H9 (cell line): ENCODE measurements at regions not wholly inside any gene's neighbourhood (a gene's known extent, or its start where the extent isn't known, plus 50 kb on each side); places are given as distances from the start of the nearest gene placed in this dataset.
"Not testable (repeated sequence)": the region's sequence is repeated elsewhere in the genome, so short reads cannot be mapped to it uniquely, and the experiment has no call there.

Experiments used
- DNase-seq: peaks from one replicate; pipeline ENCODE4 v3.0.0-alpha.2; 2017
- H2AFZ ChIP-seq: one replicate; pipeline ENCODE4 v1.6.1; 2013; ENCODE audit warnings: mild to moderate bottlenecking, low read length, control low read depth, moderate library complexity
- H2AK5ac ChIP-seq: 2 replicates; pipeline ENCODE4 v1.6.1; 2013; ENCODE audit warnings: low read length, control low read depth, mixed read lengths; ENCODE audit not compliant: insufficient read length
- H2BK120ac ChIP-seq: one replicate; pipeline ENCODE4 v1.6.1; 2013; ENCODE audit warnings: low read depth, mild to moderate bottlenecking, low read length, control low read depth, inconsistent platforms; ENCODE audit not compliant: poor library complexity, severe bottlenecking
- H2BK12ac ChIP-seq: 2 replicates; pipeline ENCODE4 v1.6.1; 2013; ENCODE audit warnings: low read length, control low read depth, mixed read lengths, low read depth; ENCODE audit not compliant: insufficient read length
- H2BK15ac ChIP-seq: 2 replicates; pipeline ENCODE4 v1.6.1; 2013; ENCODE audit warnings: low read depth, low read length, control low read depth
- H2BK20ac ChIP-seq: one replicate; pipeline ENCODE4 v1.6.1; 2013; ENCODE audit warnings: low read depth, mild to moderate bottlenecking, low read length, control low read depth, inconsistent platforms; ENCODE audit not compliant: poor library complexity, severe bottlenecking
- H2BK5ac ChIP-seq: 2 replicates; pipeline ENCODE4 v1.6.1; 2013; ENCODE audit warnings: low read length, control low read depth, mixed read lengths; ENCODE audit not compliant: insufficient read length
- H3K14ac ChIP-seq: 2 replicates; pipeline ENCODE4 v1.6.1; 2013; ENCODE audit warnings: low read length, control low read depth; ENCODE audit not compliant: insufficient read depth
- H3K18ac ChIP-seq: 2 replicates; pipeline ENCODE4 v1.6.1; 2013; ENCODE audit warnings: low read depth, mild to moderate bottlenecking, mixed read lengths, low read length, control low read depth; ENCODE audit not compliant: insufficient read length
- H3K23ac ChIP-seq: 2 replicates; pipeline ENCODE4 v1.6.1; 2013; ENCODE audit warnings: low read length, control low read depth, mixed read lengths, low read depth; ENCODE audit not compliant: insufficient read length
- H3K23me2 ChIP-seq: 2 replicates; pipeline ENCODE4 v1.6.1; 2013; ENCODE audit warnings: low read depth, mild to moderate bottlenecking, mixed read lengths, low read length, control low read depth; ENCODE audit not compliant: insufficient read length, poor library complexity, severe bottlenecking
- H3K27ac ChIP-seq: 2 replicates; pipeline ENCODE4 v1.5.1; 2013; ENCODE audit warnings: low read length, control low read depth, mixed read lengths, low read depth; ENCODE audit not compliant: insufficient read length
- H3K27me3 ChIP-seq: 2 replicates; pipeline ENCODE4 v1.6.1; 2013; ENCODE audit warnings: low read length, control low read depth, inconsistent platforms; ENCODE audit not compliant: insufficient read depth
- H3K4ac ChIP-seq: 2 replicates; pipeline ENCODE4 v1.6.1; 2013; ENCODE audit warnings: low read depth, mild to moderate bottlenecking, control low read depth, inconsistent platforms, low read length, moderate library complexity
- H3K4me1 ChIP-seq: 2 replicates; pipeline ENCODE4 v1.6.1; 2013; ENCODE audit warnings: low read length, control low read depth, inconsistent platforms; ENCODE audit not compliant: insufficient read depth
- H3K4me2 ChIP-seq: 2 replicates; pipeline ENCODE4 v1.6.1; 2013; ENCODE audit warnings: low read length, control low read depth, mixed read lengths; ENCODE audit not compliant: insufficient read length, insufficient read depth
- H3K56ac ChIP-seq: 2 replicates; pipeline ENCODE4 v1.6.1; 2013; ENCODE audit warnings: low read depth, mild to moderate bottlenecking, mixed read lengths, low read length, control low read depth; ENCODE audit not compliant: insufficient read length
- H3K79me1 ChIP-seq: 2 replicates; pipeline ENCODE4 v1.6.1; 2013; ENCODE audit warnings: low read depth, mild to moderate bottlenecking, moderate library complexity, low read length, control low read depth, inconsistent platforms; ENCODE audit not compliant: insufficient read depth, poor library complexity, severe bottlenecking
- H3K79me2 ChIP-seq: 2 replicates; pipeline ENCODE4 v1.6.1; 2013; ENCODE audit warnings: low read length, control low read depth, inconsistent platforms; ENCODE audit not compliant: insufficient read depth
- H3K9ac ChIP-seq: 2 replicates; pipeline ENCODE4 v1.6.1; 2013; ENCODE audit warnings: low read length, control low read depth, mixed read lengths; ENCODE audit not compliant: insufficient read length; ENCODE audit errors: extremely low read depth
- H3K9me3 ChIP-seq: one replicate; pipeline ENCODE4 v1.6.1; 2013; ENCODE audit warnings: low read depth, low read length, inconsistent platforms; ENCODE audit not compliant: control insufficient read depth
- H3T11ph ChIP-seq: one replicate; pipeline ENCODE4 v1.6.1; 2013; ENCODE audit warnings: mild to moderate bottlenecking, low read length, control low read depth, inconsistent platforms
- H4K20me1 ChIP-seq: one replicate; pipeline ENCODE4 v1.6.1; 2013; ENCODE audit not compliant: control insufficient read depth, insufficient read length, insufficient read depth
- H4K5ac ChIP-seq: 2 replicates; pipeline ENCODE4 v1.6.1; 2013; ENCODE audit warnings: low read depth, mild to moderate bottlenecking, mixed read lengths, low read length, control low read depth; ENCODE audit not compliant: insufficient read length
- H4K8ac ChIP-seq: replicated peaks from 2 replicates; pipeline ENCODE4 v1.6.1; 2013; ENCODE audit warnings: low read length, control low read depth, mixed read lengths, low read depth; ENCODE audit not compliant: insufficient read length
- H4K91ac ChIP-seq: 2 replicates; pipeline ENCODE4 v1.6.1; 2013; ENCODE audit warnings: low read depth, mild to moderate bottlenecking, moderate library complexity, mixed read lengths, low read length, control low read depth; ENCODE audit not compliant: insufficient read length
- H3K27ac Mint-ChIP-seq, 3 experiments: 2 replicates in 2 of 3; 3 replicates in 1 of 3; pipeline ENCODE4 v1.8.0; 2020 to 2021; ENCODE audit warnings: mixed read lengths in 3 of 3, mild to moderate bottlenecking in 1 of 3, moderate library complexity in 1 of 3
- H3K27me3 Mint-ChIP-seq: 2 replicates; pipeline ENCODE4 v1.8.0; 2021; ENCODE audit warnings: low read depth, mild to moderate bottlenecking, moderate library complexity, mixed read lengths
- H3K36me3 Mint-ChIP-seq, 3 experiments: 2 replicates in 2 of 3; 3 replicates in 1 of 3; pipeline ENCODE4 v1.8.0; 2020 to 2021; ENCODE audit warnings: low read depth in 3 of 3, mixed read lengths in 3 of 3; ENCODE audit not compliant: insufficient read depth in 1 of 3
- H3K4me1 Mint-ChIP-seq, 2 experiments: 2 replicates each; pipeline ENCODE4 v1.8.0; 2020; ENCODE audit warnings: mixed read lengths in 2 of 2
- H3K4me3 Mint-ChIP-seq, 2 experiments: 2 replicates in 1 of 2; 3 replicates in 1 of 2; pipeline ENCODE4 v1.8.0; 2020 to 2021; ENCODE audit warnings: mild to moderate bottlenecking in 2 of 2, mixed read lengths in 2 of 2, moderate library complexity in 1 of 2
- H3K9me3 Mint-ChIP-seq, 2 experiments: 2 replicates in 1 of 2; 3 replicates in 1 of 2; pipeline ENCODE4 v1.8.0; 2020; ENCODE audit warnings: mild to moderate bottlenecking in 2 of 2, mixed read lengths in 2 of 2, moderate library complexity in 1 of 2
- WGBS: extraction: QIAGEN DNeasy Blood & Tissue Kit; methylation state at CpG from one replicate; pipeline ENCODE4 v1.1.7; 2013; ENCODE audit warnings: missing lambda C conversion rate, low lambda C conversion rate, mixed read lengths; ENCODE audit not compliant: insufficient read length; ENCODE audit errors: extremely low coverage; 5-methylcytosine and 5-hydroxymethylcytosine counted together
- TF ChIP-seq, protein P1 (sequence below): fragments of 200-600 bp; sonication (generic); conservative IDR thresholded peaks from 3 replicates; pipeline ENCODE4 v1.8.0; 2021; ENCODE audit warnings: antibody characterized with exemption, mild to moderate bottlenecking

DNA sequence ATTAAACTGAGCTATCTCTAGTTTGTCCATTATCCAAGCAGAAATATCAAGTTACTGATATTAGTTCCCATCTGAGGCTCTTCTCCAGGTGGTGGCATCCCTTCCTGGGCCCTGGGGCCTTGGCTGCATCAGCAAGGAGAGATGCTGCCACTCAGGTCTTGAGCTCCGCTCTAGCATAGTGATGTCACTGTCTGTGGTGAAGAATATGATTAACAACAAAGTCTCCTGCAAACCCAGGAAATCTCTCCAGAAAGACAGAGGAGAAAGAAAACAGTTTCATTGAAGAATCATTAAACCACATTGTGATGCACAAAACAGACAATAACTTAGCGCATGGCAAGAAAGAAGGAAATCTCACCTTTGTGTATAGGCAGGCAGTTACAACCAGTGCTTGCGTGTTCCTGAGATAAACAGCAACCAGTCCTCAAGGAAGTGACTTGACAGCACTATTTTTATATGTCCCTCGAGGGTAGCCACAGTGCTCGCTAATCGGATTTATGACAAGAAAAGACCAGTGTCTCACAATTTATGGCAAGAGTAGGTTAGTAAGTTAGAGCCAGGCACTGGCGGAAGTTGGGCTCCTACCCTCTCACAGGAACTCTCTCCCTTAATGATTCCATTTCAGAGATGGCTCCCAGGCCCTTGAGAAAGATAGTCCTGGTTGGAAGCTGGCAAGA lies 151.1 kb downstream of the AHSP start:
- H2BK12ac ChIP-seq: no peak overlapping the region
- H2AFZ ChIP-seq: no peak overlapping the region
- no peak overlapping the region for H3K18ac ChIP-seq
- H2BK15ac ChIP-seq: no peak overlapping the region
- TF ChIP-seq, protein P1, sequence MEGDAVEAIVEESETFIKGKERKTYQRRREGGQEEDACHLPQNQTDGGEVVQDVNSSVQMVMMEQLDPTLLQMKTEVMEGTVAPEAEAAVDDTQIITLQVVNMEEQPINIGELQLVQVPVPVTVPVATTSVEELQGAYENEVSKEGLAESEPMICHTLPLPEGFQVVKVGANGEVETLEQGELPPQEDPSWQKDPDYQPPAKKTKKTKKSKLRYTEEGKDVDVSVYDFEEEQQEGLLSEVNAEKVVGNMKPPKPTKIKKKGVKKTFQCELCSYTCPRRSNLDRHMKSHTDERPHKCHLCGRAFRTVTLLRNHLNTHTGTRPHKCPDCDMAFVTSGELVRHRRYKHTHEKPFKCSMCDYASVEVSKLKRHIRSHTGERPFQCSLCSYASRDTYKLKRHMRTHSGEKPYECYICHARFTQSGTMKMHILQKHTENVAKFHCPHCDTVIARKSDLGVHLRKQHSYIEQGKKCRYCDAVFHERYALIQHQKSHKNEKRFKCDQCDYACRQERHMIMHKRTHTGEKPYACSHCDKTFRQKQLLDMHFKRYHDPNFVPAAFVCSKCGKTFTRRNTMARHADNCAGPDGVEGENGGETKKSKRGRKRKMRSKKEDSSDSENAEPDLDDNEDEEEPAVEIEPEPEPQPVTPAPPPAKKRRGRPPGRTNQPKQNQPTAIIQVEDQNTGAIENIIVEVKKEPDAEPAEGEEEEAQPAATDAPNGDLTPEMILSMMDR: no peak
- H3K23ac ChIP-seq: no peak overlapping the region
- H3K4me2 ChIP-seq: no peak overlapping the region
- no peak overlapping the region for H3K56ac ChIP-seq
- no peak overlapping the region for H3K4ac ChIP-seq
- no peak overlapping the region for H4K5ac ChIP-seq
- H2BK5ac ChIP-seq: no peak overlapping the region
- no peak overlapping the region for H2BK120ac ChIP-seq
- peaks cover 85 to 89% of the 10 kb centered on the region in 2 experiments for H3K9me3 Mint-ChIP-seq
- no peaks in the 10 kb centered on the region for H3K23me2 ChIP-seq
- H3K4me1 Mint-ChIP-seq: no peaks in the 10 kb centered on the region
- H3K9ac ChIP-seq: no peak overlapping the region
- no peaks in the 10 kb centered on the region for H3K4me1 ChIP-seq
- peaks cover 53% of the 10 kb centered on the region for H3K9me3 ChIP-seq
- no peak for DNase-seq
- no peaks in the 10 kb centered on the region for H3K27me3 ChIP-seq
- H2AK5ac ChIP-seq: no peak overlapping the region
- H4K20me1 ChIP-seq: no peaks in the 10 kb centered on the region
- WGBS: no CpG with 5 or more reads among the region's 7 CpGs
- H3K4me3 Mint-ChIP-seq: no peak overlapping the region
- no peaks in the 10 kb centered on the region for H3K79me2 ChIP-seq
- H3K27me3 Mint-ChIP-seq: peaks cover 7% of the 10 kb centered on the region
- H3K79me1 ChIP-seq: no peaks in the 10 kb centered on the region
- H4K8ac ChIP-seq: no peak overlapping the region
- no peak overlapping the region for H2BK20ac ChIP-seq
- H4K91ac ChIP-seq: no peak overlapping the region
- H3K27ac Mint-ChIP-seq: no peak overlapping the region
- peaks cover 7 to 21% (median 12%) of the 10 kb centered on the region in 3 experiments; a peak in 5 of 7 replicates for H3K36me3 Mint-ChIP-seq
- H3K14ac ChIP-seq: no peak overlapping the region
- H3T11ph ChIP-seq: no peak overlapping the region
- no peak overlapping the region for H3K27ac ChIP-seq

DNA sequence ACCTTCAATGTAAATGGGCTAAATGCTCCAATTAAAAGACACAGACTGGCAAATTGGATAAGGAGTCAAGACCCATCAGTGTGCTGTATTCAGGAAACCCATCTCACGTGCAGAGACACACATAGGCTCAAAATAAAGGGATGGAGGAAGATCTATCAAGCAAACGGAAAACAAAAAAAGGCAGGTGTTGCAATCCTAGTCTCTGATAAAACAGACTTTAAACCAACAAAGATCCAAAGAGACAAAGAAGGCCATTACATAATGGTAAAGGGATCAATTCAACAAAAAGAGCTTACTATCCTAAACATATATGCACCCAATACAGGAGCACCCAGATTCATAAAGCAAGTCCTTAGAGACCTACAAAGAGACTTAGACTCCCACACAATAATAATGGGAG lies 161.6 kb downstream of the AHSP start:
- not testable (repeated sequence) for H2BK15ac ChIP-seq, H4K91ac ChIP-seq, H3K23ac ChIP-seq, H2BK20ac ChIP-seq, H2AK5ac ChIP-seq, H3K79me2 ChIP-seq, H3K27me3 ChIP-seq, H3K23me2 ChIP-seq, H2BK12ac ChIP-seq, H3K18ac ChIP-seq, H3K79me1 ChIP-seq, H3K27ac Mint-ChIP-seq, H3K4me2 ChIP-seq, H4K5ac ChIP-seq, H4K8ac ChIP-seq, H2AFZ ChIP-seq, H3K4me3 Mint-ChIP-seq, H3T11ph ChIP-seq, H3K56ac ChIP-seq, DNase-seq, H3K27ac ChIP-seq, H4K20me1 ChIP-seq, H3K4me1 Mint-ChIP-seq, H3K4me1 ChIP-seq, H3K4ac ChIP-seq, H3K14ac ChIP-seq, H3K9ac ChIP-seq, H2BK120ac ChIP-seq, H2BK5ac ChIP-seq
- no CpG with 5 or more reads among the region's 2 CpGs for WGBS
- Mint-ChIP-seq H3K27me3 (peaks cover 16% of the 10 kb centered on the region), H3K9me3 (peaks cover 59 to 65% of the 10 kb centered on the region in 2 experiments), H3K36me3 (peaks cover 4 to 12% (median 5%) of the 10 kb centered on the region in 3 experiments; a peak in 6 of 7 replicates)
- H3K9me3 ChIP-seq: peaks cover 20% of the 10 kb centered on the region
